SK-N-SH (cell line): ENCODE measurements at regions not wholly inside any gene's neighbourhood (a gene's known extent, or its start where the extent isn't known, plus 50 kb on each side); places are given as distances from the start of the nearest gene placed in this dataset.

Experiments used
- CHD2 ChIP-seq: fragments of 150-350 bp; IDR thresholded peaks from 2 replicates; pipeline ENCODE4 v1.6.1; 2018; ENCODE audit warnings: low read length; ENCODE audit not compliant: partially characterized antibody
- EZH2phosphoT487 ChIP-seq: fragments of 200-600 bp; sonication (generic); IDR thresholded peaks from 2 replicates; pipeline ENCODE4 v1.6.1; 2017; ENCODE audit warnings: low read depth, mixed run types, mild to moderate bottlenecking, antibody characterized with exemption, moderate library complexity, borderline replicate concordance
- GATA2 ChIP-seq: sonication (generic); formaldehyde crosslinking; IDR thresholded peaks from 2 replicates; pipeline ENCODE4 v1.5.0; 2020; ENCODE audit warnings: mild to moderate bottlenecking, missing genetic modification reagents
- MXI1 ChIP-seq: IDR thresholded peaks from 2 replicates; pipeline ENCODE4 v1.6.1; 2012; ENCODE audit warnings: mild to moderate bottlenecking, low read depth, low read length, improper control_type of control experiment
- NRF1 ChIP-seq: IDR thresholded peaks from 2 replicates; pipeline ENCODE4 v1.6.1; 2012; ENCODE audit warnings: low read depth, mild to moderate bottlenecking, low read length
- POLR2AphosphoS5 ChIP-seq: IDR thresholded peaks from 2 replicates; pipeline ENCODE4 v1.6.1; 2012; ENCODE audit warnings: low read depth, low read length
- TAF1 ChIP-seq: IDR thresholded peaks from 2 replicates; pipeline ENCODE4 v1.6.1; 2012; ENCODE audit warnings: low read depth, mild to moderate bottlenecking, low read length, moderate library complexity, borderline replicate concordance
- TF ChIP-seq, protein P1 (sequence below): fragments of 200-600 bp; sonication (generic); IDR thresholded peaks from 2 replicates; pipeline ENCODE4 v1.6.1; 2017; ENCODE audit warnings: antibody characterized with exemption, mild to moderate bottlenecking, moderate library complexity
- TF ChIP-seq, protein P2 (sequence below): IDR thresholded peaks from 2 replicates; pipeline ENCODE4 v1.6.1; 2012; ENCODE audit warnings: mild to moderate bottlenecking, low read depth, low read length, moderate library complexity
- TF ChIP-seq, protein P3 (sequence below): IDR thresholded peaks from 2 replicates; pipeline ENCODE4; 2012
- TF ChIP-seq, protein P4 (sequence below): IDR thresholded peaks from 2 replicates; pipeline ENCODE4 v1.4.0; 2012; ENCODE audit warnings: low read depth

DNA sequence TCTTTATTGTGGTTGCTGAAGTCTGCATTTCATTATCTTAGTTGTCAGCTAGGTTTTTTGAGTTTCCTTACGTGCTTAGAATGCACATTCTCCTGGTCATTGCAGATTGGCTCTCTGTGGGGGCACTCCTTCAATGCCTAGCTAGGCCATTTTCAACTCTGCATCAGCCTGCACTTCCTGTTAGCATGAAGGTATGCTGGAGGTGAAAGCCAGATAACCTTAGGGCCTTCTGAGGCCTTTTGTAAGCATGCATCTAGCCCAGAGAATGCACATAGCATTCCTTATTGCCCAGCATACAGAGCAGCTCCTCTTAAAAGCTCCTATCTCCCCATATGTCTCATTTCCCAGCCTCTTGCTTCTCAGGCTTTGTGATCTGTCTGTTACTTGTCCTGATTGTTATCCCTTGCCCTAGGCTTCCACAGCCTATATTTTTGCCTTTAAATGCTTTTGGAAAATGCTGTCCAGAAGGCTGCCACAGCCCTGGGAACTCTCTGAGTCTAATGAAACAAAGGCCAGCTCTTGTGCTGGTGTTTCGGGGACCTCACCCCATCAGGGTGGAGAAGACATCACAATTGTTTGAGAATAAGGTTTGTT lies 108.1 kb upstream of the IGFBP3 start:
- TF ChIP-seq, protein P1, sequence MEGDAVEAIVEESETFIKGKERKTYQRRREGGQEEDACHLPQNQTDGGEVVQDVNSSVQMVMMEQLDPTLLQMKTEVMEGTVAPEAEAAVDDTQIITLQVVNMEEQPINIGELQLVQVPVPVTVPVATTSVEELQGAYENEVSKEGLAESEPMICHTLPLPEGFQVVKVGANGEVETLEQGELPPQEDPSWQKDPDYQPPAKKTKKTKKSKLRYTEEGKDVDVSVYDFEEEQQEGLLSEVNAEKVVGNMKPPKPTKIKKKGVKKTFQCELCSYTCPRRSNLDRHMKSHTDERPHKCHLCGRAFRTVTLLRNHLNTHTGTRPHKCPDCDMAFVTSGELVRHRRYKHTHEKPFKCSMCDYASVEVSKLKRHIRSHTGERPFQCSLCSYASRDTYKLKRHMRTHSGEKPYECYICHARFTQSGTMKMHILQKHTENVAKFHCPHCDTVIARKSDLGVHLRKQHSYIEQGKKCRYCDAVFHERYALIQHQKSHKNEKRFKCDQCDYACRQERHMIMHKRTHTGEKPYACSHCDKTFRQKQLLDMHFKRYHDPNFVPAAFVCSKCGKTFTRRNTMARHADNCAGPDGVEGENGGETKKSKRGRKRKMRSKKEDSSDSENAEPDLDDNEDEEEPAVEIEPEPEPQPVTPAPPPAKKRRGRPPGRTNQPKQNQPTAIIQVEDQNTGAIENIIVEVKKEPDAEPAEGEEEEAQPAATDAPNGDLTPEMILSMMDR = no peak
- TF ChIP-seq, protein P2, sequence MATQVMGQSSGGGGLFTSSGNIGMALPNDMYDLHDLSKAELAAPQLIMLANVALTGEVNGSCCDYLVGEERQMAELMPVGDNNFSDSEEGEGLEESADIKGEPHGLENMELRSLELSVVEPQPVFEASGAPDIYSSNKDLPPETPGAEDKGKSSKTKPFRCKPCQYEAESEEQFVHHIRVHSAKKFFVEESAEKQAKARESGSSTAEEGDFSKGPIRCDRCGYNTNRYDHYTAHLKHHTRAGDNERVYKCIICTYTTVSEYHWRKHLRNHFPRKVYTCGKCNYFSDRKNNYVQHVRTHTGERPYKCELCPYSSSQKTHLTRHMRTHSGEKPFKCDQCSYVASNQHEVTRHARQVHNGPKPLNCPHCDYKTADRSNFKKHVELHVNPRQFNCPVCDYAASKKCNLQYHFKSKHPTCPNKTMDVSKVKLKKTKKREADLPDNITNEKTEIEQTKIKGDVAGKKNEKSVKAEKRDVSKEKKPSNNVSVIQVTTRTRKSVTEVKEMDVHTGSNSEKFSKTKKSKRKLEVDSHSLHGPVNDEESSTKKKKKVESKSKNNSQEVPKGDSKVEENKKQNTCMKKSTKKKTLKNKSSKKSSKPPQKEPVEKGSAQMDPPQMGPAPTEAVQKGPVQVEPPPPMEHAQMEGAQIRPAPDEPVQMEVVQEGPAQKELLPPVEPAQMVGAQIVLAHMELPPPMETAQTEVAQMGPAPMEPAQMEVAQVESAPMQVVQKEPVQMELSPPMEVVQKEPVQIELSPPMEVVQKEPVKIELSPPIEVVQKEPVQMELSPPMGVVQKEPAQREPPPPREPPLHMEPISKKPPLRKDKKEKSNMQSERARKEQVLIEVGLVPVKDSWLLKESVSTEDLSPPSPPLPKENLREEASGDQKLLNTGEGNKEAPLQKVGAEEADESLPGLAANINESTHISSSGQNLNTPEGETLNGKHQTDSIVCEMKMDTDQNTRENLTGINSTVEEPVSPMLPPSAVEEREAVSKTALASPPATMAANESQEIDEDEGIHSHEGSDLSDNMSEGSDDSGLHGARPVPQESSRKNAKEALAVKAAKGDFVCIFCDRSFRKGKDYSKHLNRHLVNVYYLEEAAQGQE = no peak
- no peak for TF ChIP-seq CHD2
- TF ChIP-seq MXI1 = no peak
- peak; percentile 82 for TF ChIP-seq GATA2 (CRISPR knock-in tag)
- TF ChIP-seq, protein P3, sequence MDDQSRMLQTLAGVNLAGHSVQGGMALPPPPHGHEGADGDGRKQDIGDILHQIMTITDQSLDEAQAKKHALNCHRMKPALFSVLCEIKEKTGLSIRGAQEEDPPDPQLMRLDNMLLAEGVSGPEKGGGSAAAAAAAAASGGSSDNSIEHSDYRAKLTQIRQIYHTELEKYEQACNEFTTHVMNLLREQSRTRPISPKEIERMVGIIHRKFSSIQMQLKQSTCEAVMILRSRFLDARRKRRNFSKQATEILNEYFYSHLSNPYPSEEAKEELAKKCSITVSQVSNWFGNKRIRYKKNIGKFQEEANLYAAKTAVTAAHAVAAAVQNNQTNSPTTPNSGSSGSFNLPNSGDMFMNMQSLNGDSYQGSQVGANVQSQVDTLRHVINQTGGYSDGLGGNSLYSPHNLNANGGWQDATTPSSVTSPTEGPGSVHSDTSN = no peak
- no peak for TF ChIP-seq TAF1
- TF ChIP-seq NRF1 = no peak
- no peak for TF ChIP-seq POLR2AphosphoS5
- TF ChIP-seq, protein P4, sequence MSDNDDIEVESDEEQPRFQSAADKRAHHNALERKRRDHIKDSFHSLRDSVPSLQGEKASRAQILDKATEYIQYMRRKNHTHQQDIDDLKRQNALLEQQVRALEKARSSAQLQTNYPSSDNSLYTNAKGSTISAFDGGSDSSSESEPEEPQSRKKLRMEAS = no peak
- no peak for TF ChIP-seq EZH2phosphoT487
